Common myeloid progenitor, CD34-positive (primary cell): ENCODE measurements at regions not wholly inside any gene's neighbourhood (a gene's known extent, or its start where the extent isn't known, plus 50 kb on each side); places are given as distances from the start of the nearest gene placed in this dataset.

Experiments used
- CTCF ChIA-PET: fragments of 350-600 bp; sonication (Branson Sonifier 250); formaldehyde crosslinking; loops from one replicate; lab custom pipeline; 2021; ENCODE audit warnings: antibody characterized with exemption; lab: Charles Lee
- POLR2A ChIA-PET: fragments of 350-600 bp; sonication (Branson Sonifier 250); formaldehyde crosslinking; loops from one replicate; lab custom pipeline; 2021; ENCODE audit warnings: antibody characterized with exemption; lab: Charles Lee
- DNase-seq, 3 donors: peaks; one replicate each; pipeline versions ENCODE4 v3.0.0 to v3.0.0-alpha.2; 2013
- H3K27ac ChIP-seq, 2 experiments: 1 replicate in 1 of 2; 2 replicates in 1 of 2; pipeline ENCODE4 v1.7.0; 2013; ENCODE audit warnings: inconsistent platforms in 2 of 2, low read length in 2 of 2, mild to moderate bottlenecking in 2 of 2, low read depth in 1 of 2, moderate library complexity in 1 of 2; ENCODE audit not compliant: severe bottlenecking in 2 of 2, insufficient read depth in 1 of 2, poor library complexity in 1 of 2
- H3K27me3 ChIP-seq, 5 experiments: replicated peaks in 2 of 5; 1 replicate in 3 of 5; 2 replicates in 2 of 5; pipeline versions ENCODE4 v1.6.1 to v1.7.0; 2013; ENCODE audit warnings: low read length in 4 of 5, mild to moderate bottlenecking in 2 of 5, moderate library complexity in 2 of 5, inconsistent platforms in 1 of 5; ENCODE audit not compliant: insufficient read depth in 5 of 5, control insufficient read depth in 4 of 5
- H3K36me3 ChIP-seq, 4 experiments: 1 replicate in 2 of 4; 2 replicates in 2 of 4; pipeline versions ENCODE4 v1.6.1 to v1.7.0; 2013; ENCODE audit warnings: low read length in 3 of 4, control low read depth in 1 of 4, mild to moderate bottlenecking in 1 of 4; ENCODE audit not compliant: control insufficient read depth in 4 of 4, insufficient read depth in 4 of 4
- H3K4me1 ChIP-seq, 4 experiments: 1 replicate in 3 of 4; 2 replicates in 1 of 4; pipeline versions ENCODE4 v1.6.1 to v1.7.1; 2013; ENCODE audit warnings: low read length in 3 of 4, mild to moderate bottlenecking in 3 of 4, control low read depth in 1 of 4, inconsistent platforms in 1 of 4, moderate library complexity in 1 of 4; ENCODE audit not compliant: control insufficient read depth in 4 of 4, insufficient read depth in 4 of 4; ENCODE audit errors: control extremely low read depth in 1 of 4
- H3K4me3 ChIP-seq, 7 experiments: 1 replicate in 4 of 7; 2 replicates in 3 of 7; pipeline versions ENCODE4 v1.5.1 to v1.7.0; 2013; ENCODE audit warnings: mild to moderate bottlenecking in 7 of 7, low read length in 6 of 7, moderate library complexity in 6 of 7, inconsistent platforms in 2 of 7, low read depth in 2 of 7, control low read depth in 1 of 7; ENCODE audit not compliant: insufficient read depth in 4 of 7, control insufficient read depth in 1 of 7; ENCODE audit errors: extremely low read depth in 1 of 7
- H3K9me3 ChIP-seq, 5 experiments: 1 replicate in 4 of 5; 2 replicates in 1 of 5; pipeline versions ENCODE4 v1.6.1 to v1.7.1; 2013; ENCODE audit warnings: low read length in 4 of 5, mild to moderate bottlenecking in 2 of 5, inconsistent platforms in 1 of 5, low read depth in 1 of 5, moderate library complexity in 1 of 5; ENCODE audit not compliant: control insufficient read depth in 4 of 5, insufficient read depth in 2 of 5; ENCODE audit errors: control extremely low read depth in 1 of 5
- WGBS: methylation state at CpG from one replicate; pipeline ENCODE4 v1.1.5; 2013; ENCODE audit not compliant: insufficient coverage; 5-methylcytosine and 5-hydroxymethylcytosine counted together

DNA sequence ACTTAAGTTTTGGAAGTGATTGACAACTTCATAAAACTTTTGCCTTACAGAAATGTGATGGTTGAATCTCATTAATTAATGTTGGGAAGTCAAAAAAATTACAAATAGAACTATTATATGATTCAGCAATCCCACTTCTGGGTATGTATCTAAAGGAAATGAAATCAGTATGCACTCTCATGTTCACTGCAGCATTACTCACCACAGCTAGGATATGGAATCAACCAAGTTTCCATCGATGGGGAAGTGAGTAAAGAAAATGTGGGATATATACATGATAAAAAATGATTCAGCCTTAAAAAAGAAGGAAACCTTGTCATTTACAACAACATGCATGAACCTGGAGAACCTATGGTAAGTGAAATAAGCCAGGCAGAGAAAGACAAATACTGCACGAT, 112.4 kb upstream of the WDR75 start:
- no peaks in the 10 kb centered on the region for H3K36me3 ChIP-seq
- no peak for DNase-seq
- no peaks in the 10 kb centered on the region for H3K9me3 ChIP-seq
- ChIA-PET POLR2A (no interaction called here), CTCF (interaction anchor here (0.6 kb wide), 1 partner anchor 49 kb away, joined by 4 read pairs; no protein-coding TSS in a partner anchor)
- no peaks in the 10 kb centered on the region for H3K27me3 ChIP-seq
- WGBS: no CpG with 5 or more reads among the region's 2 CpGs
- H3K4me3 ChIP-seq: no peak overlapping the region
- no peak overlapping the region for H3K27ac ChIP-seq
- H3K4me1 ChIP-seq: no peaks in the 10 kb centered on the region

DNA sequence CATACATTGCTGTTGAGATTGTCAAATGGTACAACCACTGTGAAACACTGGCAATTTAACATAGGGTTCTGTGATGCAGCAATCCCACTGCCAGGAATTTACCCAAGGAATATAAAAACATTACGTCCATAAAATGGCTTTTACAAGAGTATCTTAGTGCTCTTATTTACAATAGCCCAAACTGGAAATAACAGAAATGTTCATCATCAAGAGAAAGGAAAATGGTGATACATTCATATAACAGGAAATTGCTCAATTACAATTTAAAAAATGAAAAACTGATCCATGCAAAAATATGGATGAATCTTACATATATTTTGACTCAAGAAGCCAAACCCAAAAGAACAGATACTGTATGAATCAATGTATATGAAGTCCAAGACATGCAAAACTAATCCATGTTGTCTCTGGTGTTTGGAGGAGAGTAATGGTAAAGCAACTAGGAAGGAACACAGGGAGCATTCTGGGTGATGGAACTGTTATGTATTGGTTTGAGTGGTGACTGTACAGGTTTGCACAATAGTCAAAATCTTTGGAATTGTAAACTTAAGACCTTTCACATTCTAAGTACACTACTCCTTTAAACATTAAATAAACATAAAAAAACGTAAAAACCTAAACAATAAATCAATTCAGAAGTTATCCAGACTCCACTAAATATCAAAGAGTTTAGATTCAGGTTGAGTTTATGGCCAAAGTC, 104.8 kb upstream of the WDR75 start:
- ChIA-PET CTCF (no interaction called here), POLR2A (no interaction called here)
- no peak for DNase-seq
- WGBS: 67% methylated on average over 1 of the region's 2 CpGs
- peaks cover 0 to 10% (median 6%) of the 10 kb centered on the region in 5 experiments for H3K9me3 ChIP-seq
- H3K36me3 ChIP-seq: no peaks in the 10 kb centered on the region
- H3K27me3 ChIP-seq: no peaks in the 10 kb centered on the region
- no peak overlapping the region for H3K4me3 ChIP-seq
- H3K27ac ChIP-seq: no peak overlapping the region
- no peaks in the 10 kb centered on the region for H3K4me1 ChIP-seq

DNA sequence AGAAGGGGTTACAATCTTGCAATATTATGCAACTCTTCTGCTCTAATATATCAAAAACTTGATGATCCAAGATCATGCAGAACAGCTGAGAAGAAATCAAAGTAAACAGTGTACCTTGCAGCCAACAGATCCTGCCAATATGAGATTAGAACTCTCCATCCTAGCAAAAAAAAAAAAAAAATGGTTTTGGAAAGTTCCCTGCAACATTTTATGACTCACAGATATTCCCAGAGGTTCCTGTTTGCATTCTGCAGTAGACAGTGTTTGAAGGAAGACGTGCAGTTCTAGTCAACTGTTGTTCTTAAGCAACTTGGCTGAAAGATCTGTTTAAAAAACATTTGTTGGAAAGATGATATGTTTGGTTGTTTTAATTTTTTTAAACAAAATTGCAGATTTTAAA, 103.6 kb upstream of the WDR75 start:
- ChIA-PET CTCF (no interaction called here), POLR2A (no interaction called here)
- peaks cover 0 to 10% (median 6%) of the 10 kb centered on the region in 5 experiments for H3K9me3 ChIP-seq
- no peak for DNase-seq
- H3K4me1 ChIP-seq: no peaks in the 10 kb centered on the region
- no peaks in the 10 kb centered on the region for H3K27me3 ChIP-seq
- no peaks in the 10 kb centered on the region for H3K36me3 ChIP-seq
- WGBS: no CpG with 5 or more reads among the region's 1 CpG
- no peak overlapping the region for H3K4me3 ChIP-seq
- no peak overlapping the region for H3K27ac ChIP-seq

DNA sequence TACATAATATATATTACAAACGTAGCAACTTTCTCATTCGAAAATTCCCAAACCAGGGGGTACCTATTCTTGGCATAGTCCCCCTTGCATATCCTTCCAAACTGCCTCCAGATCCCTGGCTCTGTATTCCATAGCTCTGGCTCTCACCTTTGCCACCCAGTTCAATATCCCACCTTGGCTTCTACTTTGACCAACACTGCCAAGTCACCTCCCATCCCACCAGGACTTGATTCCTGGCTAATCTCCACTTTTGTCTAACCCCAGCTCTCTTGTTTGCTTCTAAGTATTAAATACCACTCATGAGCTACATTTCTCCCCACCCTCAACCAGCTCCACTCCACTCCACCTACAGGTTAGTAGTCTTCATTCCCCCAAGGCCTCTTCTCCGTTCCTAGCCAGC, 103.2 kb upstream of the WDR75 start:
- DNase-seq: no peak
- CTCF ChIA-PET: no interaction called here
- 100% methylated on average over 1 of the region's 3 CpGs for WGBS
- POLR2A ChIA-PET: no interaction called here
- Histone ChIP-seq H3K4me3 (no peak overlapping the region), H3K36me3 (no peaks in the 10 kb centered on the region), H3K4me1 (no peaks in the 10 kb centered on the region), H3K9me3 (peaks cover 0 to 10% (median 6%) of the 10 kb centered on the region in 5 experiments), H3K27ac (no peak overlapping the region), H3K27me3 (no peaks in the 10 kb centered on the region)

DNA sequence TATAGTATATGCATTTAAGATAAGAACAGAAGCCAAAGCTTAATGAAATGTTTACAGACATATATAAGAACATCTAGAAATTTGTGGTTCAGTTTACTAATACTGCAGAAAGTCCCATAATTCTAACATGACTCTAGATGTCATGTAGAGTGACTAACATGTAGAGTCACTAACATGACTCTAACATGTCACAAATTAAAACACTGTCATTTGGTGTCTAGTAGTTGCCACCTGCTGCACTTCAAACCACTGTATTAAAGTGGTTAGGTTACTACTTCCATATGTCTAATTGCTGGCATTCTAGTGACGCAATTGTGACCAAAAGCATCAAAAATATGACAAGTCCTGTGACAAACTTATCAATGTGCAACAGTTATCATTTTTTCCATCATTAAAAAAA, 100.2 kb upstream of the WDR75 start:
- ChIA-PET CTCF (no interaction called here), POLR2A (no interaction called here)
- no peak overlapping the region for H3K4me3 ChIP-seq
- no peak overlapping the region for H3K27ac ChIP-seq
- no peaks in the 10 kb centered on the region for H3K27me3 ChIP-seq
- no peaks in the 10 kb centered on the region for H3K4me1 ChIP-seq
- H3K9me3 ChIP-seq: peaks cover 0 to 10% (median 6%) of the 10 kb centered on the region in 5 experiments
- H3K36me3 ChIP-seq: no peaks in the 10 kb centered on the region
- DNase-seq: no peak
- WGBS: 100% methylated on average over 1 of the region's 1 CpG

DNA sequence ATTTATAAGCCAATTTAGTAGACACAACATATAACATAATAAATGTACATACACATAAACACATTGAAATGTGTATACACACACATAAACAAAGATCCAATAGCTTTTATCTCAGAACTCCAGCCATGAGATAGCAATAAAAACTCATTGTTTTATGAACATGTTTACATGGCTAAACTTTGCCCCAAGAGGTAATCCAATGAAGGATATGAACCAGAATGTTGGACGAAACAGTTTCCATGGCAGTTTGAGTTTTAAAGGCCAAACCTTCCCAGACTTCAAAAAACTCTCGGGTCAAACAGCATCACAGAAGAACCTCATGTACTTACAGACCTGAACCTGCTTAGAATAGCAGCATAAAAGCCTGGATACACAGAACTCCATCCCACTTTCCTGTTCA, 97.2 kb upstream of the WDR75 start:
- DNase-seq: no peak

DNA sequence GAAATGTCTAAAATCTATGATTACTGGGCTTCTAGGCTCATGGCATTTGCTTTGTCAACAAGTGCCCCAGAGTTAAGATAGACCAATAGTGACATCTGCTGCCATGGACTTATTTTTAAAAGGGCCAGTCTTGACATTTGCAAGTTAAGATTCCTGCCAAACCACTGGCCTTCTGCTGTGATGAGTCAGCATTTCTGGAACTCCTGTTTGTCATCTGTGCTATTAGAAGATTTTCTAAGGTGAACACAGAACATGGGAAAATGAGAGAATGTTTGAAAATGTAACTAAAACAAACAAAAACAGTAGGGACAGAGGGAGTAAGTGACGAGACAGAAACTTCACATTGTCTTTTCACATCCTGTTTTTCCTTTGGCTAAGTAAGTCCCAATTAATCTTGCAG, 93.7 kb upstream of the WDR75 start:
- POLR2A ChIA-PET: no interaction called here
- Histone ChIP-seq H3K4me3 (peak overlapping the region in 2 of 7 experiments; percentile 3 to 50), H3K27me3 (no peaks in the 10 kb centered on the region), H3K9me3 (no peaks in the 10 kb centered on the region), H3K4me1 (peaks cover 0 to 11% (median 6%) of the 10 kb centered on the region in 4 experiments), H3K36me3 (no peaks in the 10 kb centered on the region), H3K27ac (no peak overlapping the region)
- DNase-seq: peak; percentile 68 to 88 (median 81)
- WGBS: 0% methylated on average over 1 of the region's 1 CpG
- CTCF ChIA-PET: interaction anchor here (0.9 kb wide), 1 partner anchor 62 kb away, joined by 4 read pairs; no protein-coding TSS in a partner anchor

More for the DNA sequence above, 97.2 kb upstream of the WDR75 start:
- no peaks in the 10 kb centered on the region for H3K36me3 ChIP-seq
- POLR2A ChIA-PET: no interaction called here
- peaks cover 0 to 11% (median 6%) of the 10 kb centered on the region in 4 experiments for H3K4me1 ChIP-seq
- H3K27ac ChIP-seq: no peak overlapping the region
- 100% methylated on average over 2 of the region's 2 CpGs for WGBS
- CTCF ChIA-PET: no interaction called here
- no peak overlapping the region for H3K4me3 ChIP-seq
- peaks cover 0 to 7% (median 4%) of the 10 kb centered on the region in 5 experiments for H3K9me3 ChIP-seq
- H3K27me3 ChIP-seq: no peaks in the 10 kb centered on the region
